NCI-H446 treated with DMSO at 0.1 percent for 48 hours (cell line): ENCODE measurements at regions not wholly inside any gene's neighbourhood (a gene's known extent, or its start where the extent isn't known, plus 50 kb on each side); places are given as distances from the start of the nearest gene placed in this dataset.

ENCODE experiments used
- DNase-seq: peaks from one replicate; lab custom pipeline; 2025; lab: John Stamatoyannopoulos, UW

GRCh38 chr19:5235458-5236219 is 105.0 kb downstream of the PTPRS start:
- no peak for DNase-seq

- no peak for DNase-seq
These were observed 106.2 kb downstream of the PTPRS start for GRCh38 chr19:5234412-5234811.

GRCh38 chr19:5232798-5233505 is 107.7 kb downstream of the PTPRS start:
- no peak for DNase-seq

GRCh38 chr19:5231857-5232678 is 108.5 kb downstream of the PTPRS start:
- DNase-seq = no peak

GRCh38 chr19:5230730-5231555 is 109.7 kb downstream of the PTPRS start:
- no peak for DNase-seq

GRCh38 chr19:5229778-5230335 is 110.8 kb downstream of the PTPRS start:
- DNase-seq = no peak

GRCh38 chr19:5228932-5229777 is 111.5 kb downstream of the PTPRS start:
- no peak for DNase-seq

GRCh38 chr19:5228490-5228889 is 112.1 kb downstream of the PTPRS start:
- no peak for DNase-seq

- no peak for DNase-seq
These were observed 114.9 kb downstream of the PTPRS start for GRCh38 chr19:5225486-5226345.

GRCh38 chr19:5224480-5224879 is 116.1 kb downstream of the PTPRS start:
- DNase-seq = no peak

GRCh38 chr19:5222821-5223321 is 117.7 kb downstream of the PTPRS start:
- DNase-seq = no peak

GRCh38 chr19:5222178-5222577 is 118.4 kb downstream of the PTPRS start:
- no peak for DNase-seq

- DNase-seq = no peak
These were observed 119.7 kb downstream of the PTPRS start for GRCh38 chr19:5220866-5221265.

GRCh38 chr19:5220361-5220760 is 120.3 kb downstream of the PTPRS start:
- no peak for DNase-seq

GRCh38 chr19:5219551-5220304 is 120.9 kb downstream of the PTPRS start:
- DNase-seq = no peak

- DNase-seq = no peak
These were observed 121.6 kb downstream of the PTPRS start for GRCh38 chr19:5218963-5219530.

GRCh38 chr19:5218255-5218855 is 122.3 kb downstream of the PTPRS start:
- DNase-seq = no peak

- no peak for DNase-seq
These were observed 123.4 kb downstream of the PTPRS start for GRCh38 chr19:5217171-5217570.
